SHP77 treated with DMSO at 0.1 percent for 48 hours (cell line): ENCODE measurements at regions not wholly inside any gene's neighbourhood (a gene's known extent, or its start where the extent isn't known, plus 50 kb on each side); places are given as distances from the start of the nearest gene placed in this dataset.

Source experiments
- DNase-seq: peaks from one replicate; lab custom pipeline; 2025; lab: John Stamatoyannopoulos, UW

GRCh38 chr10:123494301-123494808, 171.8 kb upstream of the GPR26 start:
- no peak for DNase-seq

GRCh38 chr10:123496375-123496774, 169.8 kb upstream of the GPR26 start:
- no peak for DNase-seq

- no peak for DNase-seq
Measured at GRCh38 chr10:123496996-123497660, 169.0 kb upstream of the GPR26 start.

GRCh38 chr10:123500110-123500509, 166.0 kb upstream of the GPR26 start:
- no peak for DNase-seq

GRCh38 chr10:123501148-123501547, 165.0 kb upstream of the GPR26 start:
- no peak for DNase-seq

- no peak for DNase-seq
Measured at GRCh38 chr10:123502983-123503382, 163.2 kb upstream of the GPR26 start.

GRCh38 chr10:123506455-123506854, 159.7 kb upstream of the GPR26 start:
- DNase-seq, result no peak

- DNase-seq, result no peak
Measured at GRCh38 chr10:123507298-123507697, 158.9 kb upstream of the GPR26 start.

- no peak for DNase-seq
Measured at GRCh38 chr10:123509338-123509737, 156.8 kb upstream of the GPR26 start.

GRCh38 chr10:123512901-123513775, 153.0 kb upstream of the GPR26 start:
- DNase-seq, result no peak

- no peak for DNase-seq
Measured at GRCh38 chr10:123513870-123514269, 152.3 kb upstream of the GPR26 start.

GRCh38 chr10:123514996-123515395, 151.2 kb upstream of the GPR26 start:
- DNase-seq, result no peak

GRCh38 chr10:123515661-123516060, 150.5 kb upstream of the GPR26 start:
- DNase-seq, result no peak

- no peak for DNase-seq
Measured at GRCh38 chr10:123516291-123516690, 149.9 kb upstream of the GPR26 start.

GRCh38 chr10:123517426-123517825, 148.7 kb upstream of the GPR26 start:
- DNase-seq, result no peak

- no peak for DNase-seq
Measured at GRCh38 chr10:123517901-123518300, 148.3 kb upstream of the GPR26 start.

GRCh38 chr10:123518765-123519164, 147.4 kb upstream of the GPR26 start:
- no peak for DNase-seq

- no peak for DNase-seq
Measured at GRCh38 chr10:123519861-123520260, 146.3 kb upstream of the GPR26 start.

GRCh38 chr10:123521076-123521475, 145.1 kb upstream of the GPR26 start:
- DNase-seq, result no peak

GRCh38 chr10:123521556-123521955, 144.6 kb upstream of the GPR26 start:
- DNase-seq, result no peak

GRCh38 chr10:123522702-123523312, 143.3 kb upstream of the GPR26 start:
- DNase-seq, result no peak

- no peak for DNase-seq
Measured at GRCh38 chr10:123523833-123524232, 142.3 kb upstream of the GPR26 start.
